Liver (tissue), 7 donors: ENCODE measurements at regions not wholly inside any gene's neighbourhood (a gene's known extent, or its start where the extent isn't known, plus 50 kb on each side); places are given as distances from the start of the nearest gene placed in this dataset.

ENCODE experiments used
- DNase-seq: peaks from one replicate; pipeline ENCODE4 v3.0.0-alpha.2; 2017; ENCODE audit warnings: low spot score
- H3K27ac ChIP-seq, 2 donors: one replicate each; pipeline ENCODE4 v1.7.0; 2013; ENCODE audit warnings: inconsistent platforms in 2 of 2, low read length in 2 of 2, control low read depth in 1 of 2, low read depth in 1 of 2, mild to moderate bottlenecking in 1 of 2
- H3K27me3 ChIP-seq, 4 donors: one replicate each; pipeline versions ENCODE4 v1.6.1 to v1.7.0; 2013; ENCODE audit warnings: low read length in 3 of 4, inconsistent platforms in 1 of 4, mild to moderate bottlenecking in 1 of 4, moderate library complexity in 1 of 4; ENCODE audit not compliant: control insufficient read depth in 4 of 4, insufficient read depth in 4 of 4
- H3K36me3 ChIP-seq, 4 donors: one replicate each; pipeline versions ENCODE4 v1.6.1 to v1.7.0; 2013; ENCODE audit warnings: low read length in 3 of 4, mild to moderate bottlenecking in 3 of 4, low read depth in 1 of 4, moderate library complexity in 1 of 4; ENCODE audit not compliant: control insufficient read depth in 4 of 4, insufficient read depth in 3 of 4
- H3K4me1 ChIP-seq, 4 donors: one replicate each; pipeline versions ENCODE4 v1.6.1 to v1.7.0; 2013; ENCODE audit warnings: low read length in 3 of 4, mild to moderate bottlenecking in 3 of 4, moderate library complexity in 1 of 4; ENCODE audit not compliant: control insufficient read depth in 4 of 4, insufficient read depth in 4 of 4
- H3K4me3 ChIP-seq, 3 donors: one replicate each; pipeline versions ENCODE4 v1.6.1 to v1.7.0; 2013; ENCODE audit warnings: low read length in 3 of 3, control low read depth in 1 of 3, low read depth in 1 of 3, mild to moderate bottlenecking in 1 of 3
- H3K9ac ChIP-seq, 2 donors: one replicate each; pipeline ENCODE4 v1.7.0; 2013; ENCODE audit warnings: low read length in 2 of 2, mild to moderate bottlenecking in 2 of 2, moderate library complexity in 2 of 2, control low read depth in 1 of 2, low read depth in 1 of 2
- H3K9me3 ChIP-seq, 4 donors: one replicate each; pipeline versions ENCODE4 v1.6.1 to v1.7.0; 2013; ENCODE audit warnings: low read length in 3 of 4; ENCODE audit not compliant: control insufficient read depth in 4 of 4
- ATF3 ChIP-seq: IDR thresholded peaks from 2 replicates; pipeline ENCODE4 v1.6.1; 2016; ENCODE audit warnings: antibody characterized with exemption
- EGR1 ChIP-seq, 2 donors: IDR thresholded peaks; 2 replicates each; pipeline ENCODE4 v1.6.1; 2016 to 2018; ENCODE audit warnings: antibody characterized with exemption in 2 of 2, low read depth in 2 of 2
- FOXA2 ChIP-seq: IDR thresholded peaks from 2 replicates; pipeline ENCODE4 v1.6.1; 2016; ENCODE audit warnings: antibody characterized with exemption
- GABPA ChIP-seq, 2 donors: IDR thresholded peaks in 1 of 2; conservative IDR thresholded peaks in 1 of 2; 2 replicates each; pipeline ENCODE4 v1.6.1; 2016; ENCODE audit warnings: antibody characterized with exemption in 2 of 2, mild to moderate bottlenecking in 1 of 2, moderate library complexity in 1 of 2
- HNF4G ChIP-seq: IDR thresholded peaks from 2 replicates; pipeline ENCODE4 v1.6.1; 2016; ENCODE audit warnings: antibody characterized with exemption
- JUND ChIP-seq, 2 donors: IDR thresholded peaks; 2 replicates each; pipeline ENCODE4 v1.6.1; 2016; ENCODE audit warnings: antibody characterized with exemption in 2 of 2
- NR2F2 ChIP-seq: IDR thresholded peaks from 2 replicates; pipeline ENCODE4 v1.6.1; 2016; ENCODE audit warnings: antibody characterized with exemption
- RXRA ChIP-seq, 2 donors: IDR thresholded peaks; 2 replicates each; pipeline ENCODE4 v1.6.1; 2017 to 2018; ENCODE audit warnings: antibody characterized with exemption in 2 of 2, mild to moderate bottlenecking in 1 of 2
- SP1 ChIP-seq: IDR thresholded peaks from 2 replicates; pipeline ENCODE4 v1.6.1; 2018; ENCODE audit warnings: antibody characterized with exemption, mild to moderate bottlenecking
- TAF1 ChIP-seq: conservative IDR thresholded peaks from 2 replicates; pipeline ENCODE4 v1.6.1; 2016; ENCODE audit warnings: antibody characterized with exemption, mild to moderate bottlenecking
- YY1 ChIP-seq: IDR thresholded peaks from 2 replicates; pipeline ENCODE4 v1.6.1; 2016; ENCODE audit warnings: antibody characterized with exemption, mild to moderate bottlenecking
- WGBS: extraction: QIAGEN DNeasy Blood & Tissue Kit; methylation state at CpG from one replicate; pipeline ENCODE4 v1.1.7; 2013; 5-methylcytosine and 5-hydroxymethylcytosine counted together
- TF ChIP-seq, protein P1 (sequence below): IDR thresholded peaks from 2 replicates; pipeline ENCODE4 v1.6.1; 2016; ENCODE audit warnings: antibody characterized with exemption
- TF ChIP-seq, protein P2 (sequence below): IDR thresholded peaks from 2 replicates; pipeline ENCODE4 v1.6.1; 2016; ENCODE audit warnings: antibody characterized with exemption, mild to moderate bottlenecking
- donor health status: healthy.
- donor health status: healthy.
- donor health status: healthy.
- donor health status: healthy.

GRCh38 chr15:96089405-96090058 lies 241.0 kb upstream of the NR2F2 start:
- Histone ChIP-seq H3K36me3 (no peaks in the 10 kb centered on the region), H3K9ac (no peak overlapping the region), H3K4me3 (no peak overlapping the region), H3K27ac (no peak overlapping the region), H3K27me3 (no peaks in the 10 kb centered on the region), H3K9me3 (no peaks in the 10 kb centered on the region), H3K4me1 (no peaks in the 10 kb centered on the region)
- no peak for DNase-seq
- TF ChIP-seq FOXA2, result no peak
- TF ChIP-seq TAF1, result no peak
- TF ChIP-seq, protein P1, sequence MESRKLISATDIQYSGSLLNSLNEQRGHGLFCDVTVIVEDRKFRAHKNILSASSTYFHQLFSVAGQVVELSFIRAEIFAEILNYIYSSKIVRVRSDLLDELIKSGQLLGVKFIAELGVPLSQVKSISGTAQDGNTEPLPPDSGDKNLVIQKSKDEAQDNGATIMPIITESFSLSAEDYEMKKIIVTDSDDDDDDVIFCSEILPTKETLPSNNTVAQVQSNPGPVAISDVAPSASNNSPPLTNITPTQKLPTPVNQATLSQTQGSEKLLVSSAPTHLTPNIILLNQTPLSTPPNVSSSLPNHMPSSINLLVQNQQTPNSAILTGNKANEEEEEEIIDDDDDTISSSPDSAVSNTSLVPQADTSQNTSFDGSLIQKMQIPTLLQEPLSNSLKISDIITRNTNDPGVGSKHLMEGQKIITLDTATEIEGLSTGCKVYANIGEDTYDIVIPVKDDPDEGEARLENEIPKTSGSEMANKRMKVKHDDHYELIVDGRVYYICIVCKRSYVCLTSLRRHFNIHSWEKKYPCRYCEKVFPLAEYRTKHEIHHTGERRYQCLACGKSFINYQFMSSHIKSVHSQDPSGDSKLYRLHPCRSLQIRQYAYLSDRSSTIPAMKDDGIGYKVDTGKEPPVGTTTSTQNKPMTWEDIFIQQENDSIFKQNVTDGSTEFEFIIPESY, result no peak
- no peak for TF ChIP-seq YY1
- no peak for TF ChIP-seq EGR1 (IDR thresholded peaks at IDR 0.05; ENCODE audit: low read depth in 2 of 2)
- no peak for TF ChIP-seq GABPA (IDR thresholded peaks at IDR 0.05 in 1 of 2, conservative IDR thresholded peaks at IDR 0.05 in 1 of 2)
- TF ChIP-seq HNF4G, result no peak
- TF ChIP-seq JUND (IDR thresholded peaks at IDR 0.05), result no peak
- TF ChIP-seq, protein P2, sequence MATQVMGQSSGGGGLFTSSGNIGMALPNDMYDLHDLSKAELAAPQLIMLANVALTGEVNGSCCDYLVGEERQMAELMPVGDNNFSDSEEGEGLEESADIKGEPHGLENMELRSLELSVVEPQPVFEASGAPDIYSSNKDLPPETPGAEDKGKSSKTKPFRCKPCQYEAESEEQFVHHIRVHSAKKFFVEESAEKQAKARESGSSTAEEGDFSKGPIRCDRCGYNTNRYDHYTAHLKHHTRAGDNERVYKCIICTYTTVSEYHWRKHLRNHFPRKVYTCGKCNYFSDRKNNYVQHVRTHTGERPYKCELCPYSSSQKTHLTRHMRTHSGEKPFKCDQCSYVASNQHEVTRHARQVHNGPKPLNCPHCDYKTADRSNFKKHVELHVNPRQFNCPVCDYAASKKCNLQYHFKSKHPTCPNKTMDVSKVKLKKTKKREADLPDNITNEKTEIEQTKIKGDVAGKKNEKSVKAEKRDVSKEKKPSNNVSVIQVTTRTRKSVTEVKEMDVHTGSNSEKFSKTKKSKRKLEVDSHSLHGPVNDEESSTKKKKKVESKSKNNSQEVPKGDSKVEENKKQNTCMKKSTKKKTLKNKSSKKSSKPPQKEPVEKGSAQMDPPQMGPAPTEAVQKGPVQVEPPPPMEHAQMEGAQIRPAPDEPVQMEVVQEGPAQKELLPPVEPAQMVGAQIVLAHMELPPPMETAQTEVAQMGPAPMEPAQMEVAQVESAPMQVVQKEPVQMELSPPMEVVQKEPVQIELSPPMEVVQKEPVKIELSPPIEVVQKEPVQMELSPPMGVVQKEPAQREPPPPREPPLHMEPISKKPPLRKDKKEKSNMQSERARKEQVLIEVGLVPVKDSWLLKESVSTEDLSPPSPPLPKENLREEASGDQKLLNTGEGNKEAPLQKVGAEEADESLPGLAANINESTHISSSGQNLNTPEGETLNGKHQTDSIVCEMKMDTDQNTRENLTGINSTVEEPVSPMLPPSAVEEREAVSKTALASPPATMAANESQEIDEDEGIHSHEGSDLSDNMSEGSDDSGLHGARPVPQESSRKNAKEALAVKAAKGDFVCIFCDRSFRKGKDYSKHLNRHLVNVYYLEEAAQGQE, result no peak
- TF ChIP-seq ATF3, result no peak
- TF ChIP-seq NR2F2, result no peak
- no peak for TF ChIP-seq SP1
- TF ChIP-seq RXRA (IDR thresholded peaks at IDR 0.05), result no peak
- 77% methylated on average over 11 of the region's 11 CpGs for WGBS

- Histone ChIP-seq H3K9ac (no peak overlapping the region), H3K36me3 (no peaks in the 10 kb centered on the region), H3K27me3 (no peaks in the 10 kb centered on the region), H3K4me3 (no peak overlapping the region), H3K4me1 (no peaks in the 10 kb centered on the region), H3K27ac (no peak overlapping the region), H3K9me3 (no peaks in the 10 kb centered on the region)
- DNase-seq, result no peak
- WGBS, result 59% methylated on average over 1 of the region's 1 CpG
- TF ChIP-seq HNF4G (no peak), EGR1 (IDR thresholded peaks at IDR 0.05; ENCODE audit: low read depth in 2 of 2) (no peak), NR2F2 (no peak), GABPA (IDR thresholded peaks at IDR 0.05 in 1 of 2, conservative IDR thresholded peaks at IDR 0.05 in 1 of 2) (no peak), FOXA2 (no peak)
Measured at GRCh38 chr15:96092186-96092585, 238.3 kb upstream of the NR2F2 start.
